GM19351 (cell line): ENCODE measurements at regions not wholly inside any gene's neighbourhood (a gene's known extent, or its start where the extent isn't known, plus 50 kb on each side); places are given as distances from the start of the nearest gene placed in this dataset.

Experiments
- ATAC-seq: cut with Tn5 transposase; IDR thresholded peaks from one replicate; pipeline ENCODE4 v1.9.1; 2021; ENCODE audit warnings: mild to moderate bottlenecking, moderate library complexity; ENCODE audit not compliant: unreplicated experiment

- ATAC-seq: no peak
Measured at GRCh38 chr2:128563348-128563687, 244.7 kb upstream of the HS6ST1 start.

- ATAC-seq: no peak
Measured at GRCh38 chr2:128564131-128564530, 245.5 kb upstream of the HS6ST1 start.

GRCh38 chr2:128564551-128564950 lies 245.9 kb upstream of the HS6ST1 start:
- ATAC-seq: no peak

DNA sequence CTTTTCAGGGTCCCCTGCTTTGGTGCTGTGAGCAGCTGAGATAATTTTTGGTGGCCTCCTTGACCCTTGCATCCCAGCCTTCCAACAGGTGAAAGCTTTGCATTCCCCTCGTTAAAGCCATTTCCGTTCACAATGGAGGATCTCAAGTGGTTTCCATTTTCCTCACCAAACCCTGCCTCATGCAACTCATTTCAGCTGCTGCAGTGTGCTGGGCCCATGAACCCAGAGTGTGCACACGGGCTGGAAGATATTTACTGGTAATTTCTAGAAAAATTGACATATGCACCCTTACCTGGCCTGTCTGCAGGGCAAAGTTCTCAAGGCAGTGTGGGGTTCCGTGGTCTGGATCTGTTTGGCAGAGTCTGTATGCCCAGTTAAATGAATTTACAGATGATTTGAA lies 246.8 kb upstream of the HS6ST1 start:
- no peak for ATAC-seq

- ATAC-seq: no peak
Measured at GRCh38 chr2:128566671-128567070, 248.0 kb upstream of the HS6ST1 start.

DNA sequence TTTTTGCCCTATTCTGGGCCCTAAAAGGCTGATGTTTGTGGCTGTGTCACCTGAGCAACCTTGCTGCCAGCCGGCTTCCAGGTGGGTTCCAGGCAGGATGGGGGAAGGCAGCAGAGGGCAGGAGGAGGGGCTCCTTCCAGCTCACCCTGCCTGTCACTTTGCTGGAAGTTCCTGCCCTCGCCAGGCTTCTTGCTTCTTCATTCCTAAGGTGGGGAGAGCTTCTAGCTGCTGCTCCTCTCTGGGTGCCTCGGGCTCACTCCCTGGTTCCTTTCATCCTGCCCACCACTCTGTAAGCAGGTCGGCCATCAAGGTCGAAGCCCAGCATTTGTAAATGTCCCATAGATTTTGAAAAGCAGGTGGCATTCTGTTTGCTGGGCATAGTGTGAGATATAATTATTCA lies 249.4 kb upstream of the HS6ST1 start:
- ATAC-seq: no peak

DNA sequence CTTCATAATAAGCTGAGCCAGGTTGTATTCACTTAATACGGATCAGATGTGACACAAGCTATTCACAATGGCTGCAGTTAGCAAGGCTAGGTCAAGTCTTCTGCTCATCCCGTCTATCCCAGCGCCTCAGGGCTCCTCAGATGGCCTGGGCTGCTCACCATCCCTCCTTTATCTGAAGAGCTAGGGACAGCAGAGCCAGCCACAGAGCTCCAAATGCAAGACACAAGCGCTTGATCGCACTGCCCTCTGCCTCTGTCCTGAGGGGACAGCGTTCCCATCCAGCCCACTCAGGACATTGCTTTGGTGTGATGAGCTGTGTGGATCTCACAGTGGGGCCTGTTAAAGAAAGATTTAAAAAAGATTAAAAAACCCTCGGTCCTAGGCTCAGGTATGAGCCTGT lies 254.4 kb upstream of the HS6ST1 start:
- no peak for ATAC-seq

DNA sequence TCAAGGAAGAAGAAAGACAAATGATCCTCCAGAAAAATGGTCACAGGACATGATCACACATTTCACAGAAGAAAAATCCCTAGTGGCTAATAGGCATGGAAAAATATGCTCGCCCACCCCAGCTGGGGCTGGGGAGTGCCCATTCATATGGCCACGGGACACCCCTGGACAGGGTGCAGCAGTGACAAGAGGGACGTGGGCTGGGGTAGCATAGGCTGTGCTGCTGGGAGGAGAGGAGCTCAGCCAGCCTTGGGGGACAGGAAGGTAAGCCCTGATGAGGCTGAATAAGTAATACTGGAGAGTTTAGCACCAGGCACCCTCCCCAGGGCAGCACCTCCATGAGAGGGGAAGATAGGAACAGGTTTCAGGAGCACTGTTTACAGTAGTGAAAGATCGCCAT lies 254.9 kb upstream of the HS6ST1 start:
- no peak for ATAC-seq

DNA sequence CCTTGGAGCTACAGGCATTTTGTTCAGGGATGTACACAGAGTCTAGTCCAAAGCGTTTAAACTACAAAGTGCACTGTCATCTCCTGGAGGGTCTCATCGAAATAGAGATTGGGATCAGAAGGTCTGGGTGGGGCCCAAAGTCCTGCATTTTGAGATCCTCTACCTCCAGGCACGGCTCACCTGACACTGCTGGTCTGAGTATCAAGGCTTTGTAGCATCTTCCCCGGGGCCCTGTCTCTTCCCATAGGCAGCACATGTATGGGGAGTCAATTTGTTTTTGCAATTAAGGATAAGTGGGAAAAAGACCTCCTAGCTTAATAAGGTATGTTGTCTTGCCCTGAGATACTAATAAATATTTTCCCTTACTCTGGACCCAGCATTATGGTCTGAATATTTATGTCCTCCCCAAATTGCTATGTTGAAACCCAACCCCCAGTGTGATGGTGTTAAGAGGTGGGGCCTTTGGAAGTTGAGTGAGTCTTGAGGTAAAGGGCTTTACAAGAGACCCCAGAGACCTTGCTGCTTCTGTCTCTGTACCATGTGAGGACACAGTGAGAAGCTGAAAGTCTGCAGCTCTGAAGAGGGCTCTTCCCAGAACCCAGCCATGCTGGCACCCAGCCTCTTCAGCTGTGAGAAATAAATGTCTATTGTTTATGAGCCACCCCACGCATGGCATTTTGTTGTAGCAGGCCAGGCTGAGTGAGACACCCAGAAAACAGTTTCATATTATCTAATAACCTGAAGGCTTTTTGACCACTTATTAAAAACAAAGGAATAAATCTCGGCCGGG lies 258.7 kb upstream of the HS6ST1 start:
- ATAC-seq: no peak

DNA sequence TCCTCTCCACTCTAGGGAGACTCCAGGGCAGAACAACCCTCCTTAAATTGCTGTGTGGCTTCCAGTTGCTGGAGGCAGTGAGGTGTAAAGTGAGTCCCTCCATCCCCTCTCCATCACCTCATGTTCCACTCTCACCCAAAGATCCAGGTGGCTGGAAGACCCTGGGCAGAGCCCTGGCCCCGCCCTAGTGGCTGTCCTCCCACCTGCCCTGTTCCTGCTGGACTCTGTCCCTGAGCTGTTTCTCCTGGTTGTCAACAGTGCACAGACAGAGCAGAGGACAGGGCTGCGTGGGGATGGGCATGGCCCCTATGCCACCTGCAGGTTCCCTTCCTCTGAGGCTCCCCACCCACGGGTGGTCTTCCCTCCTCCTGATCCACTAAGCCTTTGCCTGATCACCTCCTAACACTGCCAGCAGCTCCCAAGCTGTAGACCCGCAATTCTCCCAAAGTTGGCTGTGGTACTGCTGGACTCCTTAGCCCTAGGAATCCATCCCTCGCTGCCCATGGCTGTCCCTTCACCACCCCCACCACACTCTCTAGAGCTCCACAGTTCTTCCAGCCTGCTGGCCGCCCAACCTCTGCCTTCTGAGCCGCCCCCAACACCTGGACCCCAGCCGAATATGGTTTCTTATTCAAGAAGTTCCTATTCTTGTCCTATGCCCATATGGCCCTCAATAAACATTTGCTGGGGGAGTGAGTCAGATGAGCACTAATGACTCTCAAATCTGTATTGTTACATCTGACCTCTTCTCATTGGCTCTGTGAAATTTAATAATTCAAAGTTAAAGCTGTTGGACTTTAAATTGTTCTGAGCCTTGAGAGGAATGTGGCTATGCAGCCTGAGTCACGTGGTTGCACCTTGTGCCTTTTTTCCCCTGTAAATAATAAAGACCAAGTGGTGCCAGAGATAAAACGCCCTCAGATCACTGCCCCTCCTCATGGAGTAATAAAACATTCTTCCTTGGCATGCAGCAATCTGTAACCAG lies 260.0 kb upstream of the HS6ST1 start:
- ATAC-seq: no peak

- no peak for ATAC-seq
Measured at GRCh38 chr2:128579825-128580224, 261.2 kb upstream of the HS6ST1 start.

GRCh38 chr2:128580988-128581848 lies 262.6 kb upstream of the HS6ST1 start:
- ATAC-seq: no peak

DNA sequence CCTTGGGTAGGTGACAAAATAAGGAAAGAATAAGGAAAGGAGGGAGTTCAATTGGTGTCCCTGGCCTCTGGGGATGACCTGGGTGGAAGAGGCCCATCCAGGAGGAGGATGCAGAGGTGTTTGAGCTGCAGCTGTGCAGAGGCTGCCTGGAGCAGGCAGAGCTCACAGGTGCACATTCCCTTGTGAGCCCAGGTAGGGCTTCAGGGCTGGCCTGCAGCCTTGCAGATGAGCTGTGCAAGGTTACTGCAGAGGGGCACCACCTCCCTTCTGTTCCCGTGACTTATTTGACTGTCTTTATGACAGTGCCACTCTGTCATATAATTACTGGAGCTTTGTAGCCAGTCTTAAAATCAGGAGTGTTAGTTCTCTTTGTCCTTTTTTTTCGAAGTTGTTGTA lies 263.2 kb upstream of the HS6ST1 start:
- ATAC-seq: no peak

- ATAC-seq: no peak
Measured at GRCh38 chr2:128584296-128584890, 265.7 kb upstream of the HS6ST1 start.

- ATAC-seq: no peak
Measured at GRCh38 chr2:128585706-128586105, 267.0 kb upstream of the HS6ST1 start.

DNA sequence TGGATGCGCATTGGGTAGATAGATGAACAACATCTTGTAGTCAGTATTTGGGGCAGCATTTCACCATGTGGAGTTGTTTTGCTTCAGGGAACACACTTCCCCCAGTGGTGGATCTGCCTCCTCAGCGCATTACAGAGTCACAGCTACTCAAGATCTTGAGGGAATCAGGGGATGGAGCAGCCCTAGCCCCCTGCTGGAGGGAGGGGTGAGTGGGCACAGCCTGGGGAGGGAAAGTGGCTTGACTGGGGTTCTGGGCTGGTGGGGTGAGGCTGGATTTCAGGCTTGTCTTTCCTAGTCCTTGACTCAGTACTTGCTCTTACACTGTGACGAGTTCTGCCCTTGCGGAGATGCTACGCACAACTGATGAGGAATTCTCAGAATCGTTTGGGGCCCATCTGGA lies 271.0 kb upstream of the HS6ST1 start:
- ATAC-seq: no peak

GRCh38 chr2:128590309-128591021 lies 271.8 kb upstream of the HS6ST1 start:
- no peak for ATAC-seq

- ATAC-seq: no peak
Measured at GRCh38 chr2:128591022-128591860, 272.6 kb upstream of the HS6ST1 start.
